OCI-LY3 (cell line): ENCODE measurements at regions not wholly inside any gene's neighbourhood (a gene's known extent, or its start where the extent isn't known, plus 50 kb on each side); places are given as distances from the start of the nearest gene placed in this dataset.

Experiments used
- H2AFZ ChIP-seq: fragments of 200-600, 300-600 bp; shearing (Covaris generic); 2 replicates; pipeline ENCODE4 v1.6.0; 2014; ENCODE audit warnings: antibody characterized with exemption, low read depth, low read length
- H3K27ac ChIP-seq: fragments of 200-600, 300-600 bp; sonication (generic); 2 replicates; pipeline ENCODE4 v1.5.1; 2014; ENCODE audit warnings: mild to moderate bottlenecking, low read length, moderate library complexity, mixed read lengths
- H3K27me3 ChIP-seq: fragments of 200-600, 300-600 bp; sonication (generic); 2 replicates; pipeline ENCODE4 v1.6.1; 2014; ENCODE audit warnings: low read depth, low read length, mixed read lengths
- H3K36me3 ChIP-seq: fragments of 200-600, 300-600 bp; sonication (generic); replicated peaks from 2 replicates; pipeline ENCODE3; 2014; ENCODE audit warnings: low read depth, low read length, mixed read lengths
- H3K4me1 ChIP-seq: fragments of 300-600, 200-600 bp; sonication (generic); 2 replicates; pipeline ENCODE4 v1.6.1; 2014; ENCODE audit warnings: low read length, mixed read lengths
- H3K4me2 ChIP-seq: fragments of 200-600, 300-600 bp; sonication (generic); 2 replicates; pipeline ENCODE4 v1.6.1; 2014; ENCODE audit warnings: low read length, mixed read lengths
- H3K4me3 ChIP-seq: fragments of 300-600, 200-600 bp; sonication (generic); 2 replicates; pipeline ENCODE4 v1.5.1; 2014; ENCODE audit warnings: antibody characterized with exemption, mild to moderate bottlenecking, low read length, moderate library complexity
- H3K79me2 ChIP-seq: fragments of 300-600, 200-600 bp; shearing (Covaris generic); 2 replicates; pipeline ENCODE4 v1.6.1; 2014; ENCODE audit warnings: mild to moderate bottlenecking, low read length, mixed read lengths
- H3K9ac ChIP-seq: fragments of 300-600, 200-600 bp; shearing (Covaris generic); 2 replicates; pipeline ENCODE4 v1.6.0; 2014; ENCODE audit warnings: mild to moderate bottlenecking, low read length, moderate library complexity
- H3K9me3 ChIP-seq: fragments of 200-600, 300-600 bp; shearing (Covaris generic); 2 replicates; pipeline ENCODE4 v1.6.1; 2014; ENCODE audit warnings: low read length, mixed read lengths; ENCODE audit not compliant: insufficient read depth
- H4K20me1 ChIP-seq: fragments of 200-600, 300-600 bp; sonication (generic); 2 replicates; pipeline ENCODE4 v1.6.1; 2016; ENCODE audit warnings: low read length, mixed read lengths; ENCODE audit not compliant: insufficient read depth
- EZH2phosphoT487 ChIP-seq: fragments of 200-600 bp; shearing (Covaris generic); IDR thresholded peaks from 2 replicates; pipeline ENCODE4 v1.6.1; 2018; ENCODE audit warnings: antibody characterized with exemption, mixed run types, low read depth
- TF ChIP-seq, protein P1 (sequence below): fragments of 200-600, 300-600 bp; sonication (generic); IDR thresholded peaks from 2 replicates; pipeline ENCODE4 v1.5.1; 2014; ENCODE audit warnings: antibody characterized with exemption, low read length, low read depth

- H3K9me3 ChIP-seq: no peaks in the 10 kb centered on the region
Measured at GRCh38 chr1:79448426-79448825, 441.9 kb upstream of the ADGRL4 start.

DNA sequence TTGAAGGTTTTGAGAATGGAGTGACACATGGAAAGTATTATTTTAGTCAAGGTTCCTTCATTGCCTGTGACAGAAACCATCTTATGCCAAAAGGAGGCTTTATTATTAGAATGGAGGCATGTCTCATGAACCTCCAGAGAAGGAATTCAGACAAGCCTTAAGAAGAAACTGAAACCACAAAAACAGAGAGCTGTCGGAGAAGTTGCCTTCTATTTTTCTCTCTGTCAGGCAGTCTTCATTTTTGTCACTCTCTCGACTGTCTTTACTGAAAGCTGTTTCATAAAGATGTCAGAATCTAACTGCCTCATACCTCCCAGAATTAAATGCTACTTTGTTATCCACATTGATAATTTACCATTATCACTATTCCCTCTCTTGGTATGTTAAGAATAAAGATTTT is 434.7 kb upstream of the ADGRL4 start:
- peak overlapping the region; percentile 26; the same call in 1 of the 2 replicates for H3K9ac ChIP-seq
- no peaks in the 10 kb centered on the region for H3K79me2 ChIP-seq
- no peaks in the 10 kb centered on the region for H3K36me3 ChIP-seq
- H4K20me1 ChIP-seq: no peaks in the 10 kb centered on the region
- no peaks in the 10 kb centered on the region for H3K27me3 ChIP-seq
- H3K4me1 ChIP-seq: peaks cover 21% of the 10 kb centered on the region
- H3K4me2 ChIP-seq: peak overlapping the region; percentile 46
- H2AFZ ChIP-seq: 0 out of 2 replicates have a peak overlapping the region, but pooled peaks have one; percentile 39
- peak overlapping the region; percentile 42; the same call in 1 of the 2 replicates for H3K4me3 ChIP-seq
- no peaks in the 10 kb centered on the region for H3K9me3 ChIP-seq
- peak overlapping the region; percentile 23; the same call in 1 of the 2 replicates for H3K27ac ChIP-seq
- TF ChIP-seq EZH2phosphoT487: no peak
- TF ChIP-seq, protein P1, sequence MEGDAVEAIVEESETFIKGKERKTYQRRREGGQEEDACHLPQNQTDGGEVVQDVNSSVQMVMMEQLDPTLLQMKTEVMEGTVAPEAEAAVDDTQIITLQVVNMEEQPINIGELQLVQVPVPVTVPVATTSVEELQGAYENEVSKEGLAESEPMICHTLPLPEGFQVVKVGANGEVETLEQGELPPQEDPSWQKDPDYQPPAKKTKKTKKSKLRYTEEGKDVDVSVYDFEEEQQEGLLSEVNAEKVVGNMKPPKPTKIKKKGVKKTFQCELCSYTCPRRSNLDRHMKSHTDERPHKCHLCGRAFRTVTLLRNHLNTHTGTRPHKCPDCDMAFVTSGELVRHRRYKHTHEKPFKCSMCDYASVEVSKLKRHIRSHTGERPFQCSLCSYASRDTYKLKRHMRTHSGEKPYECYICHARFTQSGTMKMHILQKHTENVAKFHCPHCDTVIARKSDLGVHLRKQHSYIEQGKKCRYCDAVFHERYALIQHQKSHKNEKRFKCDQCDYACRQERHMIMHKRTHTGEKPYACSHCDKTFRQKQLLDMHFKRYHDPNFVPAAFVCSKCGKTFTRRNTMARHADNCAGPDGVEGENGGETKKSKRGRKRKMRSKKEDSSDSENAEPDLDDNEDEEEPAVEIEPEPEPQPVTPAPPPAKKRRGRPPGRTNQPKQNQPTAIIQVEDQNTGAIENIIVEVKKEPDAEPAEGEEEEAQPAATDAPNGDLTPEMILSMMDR: no peak

More at GRCh38 chr1:79448426-79448825, 441.9 kb upstream of the ADGRL4 start:
- Histone ChIP-seq H3K27me3 (no peaks in the 10 kb centered on the region), H2AFZ (no peak overlapping the region), H4K20me1 (no peaks in the 10 kb centered on the region), H3K36me3 (no peaks in the 10 kb centered on the region), H3K4me1 (peaks cover 4% of the 10 kb centered on the region), H3K4me3 (no peak overlapping the region), H3K79me2 (no peaks in the 10 kb centered on the region), H3K27ac (no peak overlapping the region), H3K9ac (no peak overlapping the region), H3K4me2 (no peak overlapping the region)
- TF ChIP-seq EZH2phosphoT487: no peak
- TF ChIP-seq, protein P1: no peak

GRCh38 chr1:79437540-79437939 is 431.0 kb upstream of the ADGRL4 start:
- Histone ChIP-seq H3K9me3 (no peaks in the 10 kb centered on the region), H3K36me3 (no peaks in the 10 kb centered on the region), H3K4me1 (peaks cover 25% of the 10 kb centered on the region), H3K27me3 (no peaks in the 10 kb centered on the region), H3K27ac (no peak overlapping the region), H3K4me3 (no peak overlapping the region), H3K4me2 (no peak overlapping the region), H3K9ac (no peak overlapping the region), H4K20me1 (no peaks in the 10 kb centered on the region), H2AFZ (no peak overlapping the region), H3K79me2 (no peaks in the 10 kb centered on the region)
- TF ChIP-seq EZH2phosphoT487: no peak
- TF ChIP-seq, protein P1: no peak

GRCh38 chr1:79431340-79431739 is 424.8 kb upstream of the ADGRL4 start:
- no peaks in the 10 kb centered on the region for H3K36me3 ChIP-seq
- no peak overlapping the region for H2AFZ ChIP-seq
- H3K9ac ChIP-seq: no peak overlapping the region
- TF ChIP-seq EZH2phosphoT487: no peak
- TF ChIP-seq, protein P1: no peak
- H3K27ac ChIP-seq: no peak overlapping the region
- no peaks in the 10 kb centered on the region for H3K79me2 ChIP-seq
- H3K4me3 ChIP-seq: no peak overlapping the region
- no peaks in the 10 kb centered on the region for H3K9me3 ChIP-seq
- H3K4me2 ChIP-seq: no peak overlapping the region
- peaks cover 11% of the 10 kb centered on the region for H3K4me1 ChIP-seq
- H4K20me1 ChIP-seq: no peaks in the 10 kb centered on the region
- H3K27me3 ChIP-seq: no peaks in the 10 kb centered on the region
